NCI-H2227 (cell line): ENCODE measurements at regions not wholly inside any gene's neighbourhood (a gene's known extent, or its start where the extent isn't known, plus 50 kb on each side); places are given as distances from the start of the nearest gene placed in this dataset.

Experiments used
- DNase-seq: peaks from one replicate; lab custom pipeline; 2025; ENCODE audit not compliant: unreplicated experiment; lab: John Stamatoyannopoulos, UW

DNA sequence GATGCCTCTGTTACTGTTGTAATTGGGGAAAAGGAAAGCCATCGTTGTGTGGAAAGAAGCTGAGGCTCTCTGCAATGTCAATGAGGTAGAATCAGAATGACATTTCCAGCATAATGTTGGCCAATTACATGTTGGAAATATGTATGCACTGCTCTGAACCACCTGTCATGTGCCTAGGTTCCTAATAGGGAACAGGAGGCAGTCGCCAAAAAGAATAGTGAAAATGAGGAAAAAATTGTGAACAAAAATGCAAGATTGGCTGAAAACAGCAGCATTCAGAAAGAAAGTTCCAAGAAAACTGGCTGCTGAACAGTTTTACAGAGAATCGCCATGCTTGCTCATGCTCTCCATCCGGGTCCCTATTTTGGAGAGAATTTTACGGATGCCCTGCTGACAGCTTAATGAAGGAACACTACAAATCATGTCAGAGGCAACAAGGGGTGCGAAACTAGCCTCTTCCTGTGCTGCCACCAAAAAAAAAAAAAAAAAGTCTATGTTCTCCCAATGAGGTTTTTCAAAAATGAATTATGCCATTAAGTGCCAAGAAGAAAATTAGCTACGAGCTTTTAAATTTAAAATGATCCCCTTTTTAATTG lies 305.9 kb upstream of the ARRDC4 start:
- no peak for DNase-seq

DNA sequence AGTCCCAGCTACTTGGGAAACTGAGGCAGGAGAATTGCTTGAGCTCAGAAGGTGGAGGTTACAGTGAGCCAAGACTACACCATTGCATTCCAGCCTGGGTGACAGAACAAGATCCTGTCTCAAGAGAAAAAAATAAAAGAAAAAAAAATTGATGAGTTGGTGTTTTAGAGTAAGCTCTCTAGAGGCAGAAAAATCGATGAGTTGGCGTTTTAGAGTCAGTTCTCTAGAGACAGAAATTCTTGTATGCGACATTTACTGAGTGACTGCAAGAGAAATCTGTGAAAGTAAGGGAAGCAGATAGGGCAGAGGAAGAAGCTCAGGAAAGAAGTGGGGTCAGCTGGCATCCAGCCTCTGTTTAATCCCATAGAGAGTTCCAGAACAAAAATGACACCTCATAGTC lies 298.7 kb upstream of the ARRDC4 start:
- no peak for DNase-seq

DNA sequence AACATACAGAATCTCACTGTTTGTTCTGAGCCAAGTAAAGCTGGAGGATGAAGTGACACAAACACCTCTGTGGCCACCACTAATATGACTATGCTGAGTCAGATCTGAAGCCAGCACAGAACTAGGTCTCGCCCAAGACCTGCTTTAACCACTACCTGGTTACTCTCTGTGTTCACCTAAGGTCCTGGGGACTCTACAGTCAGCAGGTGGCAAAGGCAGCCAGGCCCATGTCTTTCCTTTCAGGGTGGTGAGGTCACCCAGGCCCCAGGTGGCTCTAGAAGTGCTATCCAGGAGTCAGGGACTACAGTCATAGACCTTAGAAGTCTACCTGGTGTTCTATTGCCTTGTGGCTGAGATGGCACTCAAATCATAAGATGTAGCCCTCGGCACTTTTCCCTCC lies 287.9 kb upstream of the ARRDC4 start:
- no peak for DNase-seq

DNA sequence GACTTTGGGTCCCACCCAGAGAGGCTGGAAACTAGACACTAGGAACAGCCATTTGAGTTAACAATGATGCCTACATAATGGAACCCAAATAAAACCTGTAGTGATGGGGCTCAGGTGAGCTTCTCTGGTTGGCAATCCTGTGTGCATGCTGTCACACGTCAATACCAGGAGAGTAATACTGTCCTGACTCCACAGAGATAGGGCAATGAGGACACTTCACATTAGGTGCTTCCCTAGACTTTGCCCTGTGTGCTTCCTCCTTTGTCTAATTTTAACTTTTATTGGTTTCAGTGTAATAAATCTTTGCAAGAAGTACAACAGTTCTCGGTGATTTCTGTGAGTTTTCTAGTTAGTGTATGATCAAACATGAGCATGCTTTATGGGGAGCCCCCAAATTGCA lies 281.8 kb upstream of the ARRDC4 start:
- DNase-seq, result no peak

DNA sequence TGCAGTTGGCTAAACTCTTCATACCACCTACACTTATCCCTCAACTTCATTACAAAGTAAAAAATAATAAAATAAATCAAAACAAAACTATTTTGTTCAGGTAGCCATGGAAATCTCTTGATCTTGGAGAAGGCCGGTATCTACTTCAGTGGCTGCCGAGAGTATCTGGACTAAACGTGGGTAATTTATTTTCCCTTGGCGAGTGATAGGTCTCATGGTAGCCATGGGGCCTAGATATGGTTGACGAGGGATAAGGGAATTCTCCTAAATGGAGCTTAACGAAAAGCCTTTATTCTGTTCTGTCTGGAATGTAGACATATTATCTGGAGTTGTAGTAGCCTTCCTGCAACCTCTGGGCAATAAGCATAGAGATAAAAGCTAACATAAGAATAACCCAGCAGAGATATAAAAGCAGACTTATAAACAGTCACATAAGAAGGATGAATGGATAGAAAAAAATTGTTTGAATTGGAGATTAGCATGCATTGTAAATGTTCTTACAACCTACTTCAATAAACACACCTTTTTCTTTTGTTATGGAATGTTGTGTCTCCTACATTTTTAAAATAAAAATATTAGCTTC lies 281.3 kb upstream of the ARRDC4 start:
- DNase-seq, result no peak

DNA sequence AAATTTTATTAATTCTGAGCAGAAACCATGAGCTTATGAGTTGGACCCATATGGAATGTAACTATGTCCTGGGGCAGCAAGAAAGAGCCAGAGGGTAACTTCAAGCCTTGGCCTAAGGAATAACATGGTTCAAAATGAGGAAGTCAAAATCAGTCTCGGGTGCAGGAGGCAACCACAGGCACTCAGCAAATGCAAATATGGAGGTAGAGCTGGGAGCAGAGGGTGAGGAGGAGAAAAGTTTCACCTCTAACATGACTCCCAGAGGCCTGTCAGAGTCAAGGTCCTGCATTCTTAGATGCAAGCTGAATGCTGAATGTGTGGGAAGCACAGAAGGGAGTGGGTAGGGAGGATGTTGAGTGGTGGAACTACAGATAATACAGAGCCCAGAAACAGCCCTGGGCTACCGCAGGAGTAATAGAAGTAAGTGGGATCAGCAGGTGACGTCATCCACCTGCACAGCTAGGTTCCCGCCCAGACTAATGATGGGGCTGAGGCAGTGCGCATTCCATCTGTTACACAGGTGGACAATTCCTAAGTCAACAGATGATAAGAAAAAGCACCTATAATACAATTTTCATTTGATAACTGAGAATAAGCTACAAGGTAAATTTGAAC lies 279.8 kb upstream of the ARRDC4 start:
- no peak for DNase-seq

DNA sequence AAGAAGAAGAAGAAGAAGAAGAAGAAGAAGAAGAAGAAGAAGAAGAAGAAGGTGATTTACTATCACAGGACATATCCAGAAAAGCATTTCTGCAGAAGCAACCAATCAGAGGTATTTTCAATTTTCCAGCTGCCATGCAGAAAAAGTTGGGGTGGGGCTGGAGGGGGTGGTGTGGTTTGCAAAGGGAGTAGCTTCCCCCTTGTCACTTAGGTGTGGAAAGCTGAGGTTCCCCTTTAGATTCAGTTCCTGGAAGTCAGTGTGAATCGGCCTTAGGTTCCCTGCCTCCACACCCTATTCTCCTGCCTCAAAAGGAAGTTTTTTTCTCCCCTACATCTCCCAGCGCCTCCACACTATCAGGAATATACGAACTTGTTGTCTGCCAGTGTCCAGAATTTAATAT lies 276.7 kb upstream of the ARRDC4 start:
- DNase-seq, result no peak

DNA sequence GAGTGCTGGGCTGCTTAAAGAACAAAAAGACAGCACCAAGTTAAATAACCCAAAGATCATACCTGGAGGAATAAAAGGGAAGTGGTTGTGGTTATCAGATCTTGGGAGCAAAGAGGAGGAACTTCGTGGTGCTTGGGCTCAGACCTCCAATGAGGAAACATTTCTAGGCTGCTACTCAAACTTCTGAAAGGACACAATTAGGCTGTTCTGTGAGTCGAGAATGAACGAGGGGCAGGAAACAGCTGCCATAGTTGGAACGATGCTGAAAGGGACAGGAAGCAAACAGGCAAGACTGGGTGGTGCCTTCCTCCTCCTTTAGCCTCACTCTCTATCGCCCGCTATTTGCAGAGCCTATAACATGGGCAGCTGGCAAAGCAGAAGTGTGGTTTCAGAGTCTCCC lies 276.3 kb upstream of the ARRDC4 start:
- DNase-seq, result no peak

DNA sequence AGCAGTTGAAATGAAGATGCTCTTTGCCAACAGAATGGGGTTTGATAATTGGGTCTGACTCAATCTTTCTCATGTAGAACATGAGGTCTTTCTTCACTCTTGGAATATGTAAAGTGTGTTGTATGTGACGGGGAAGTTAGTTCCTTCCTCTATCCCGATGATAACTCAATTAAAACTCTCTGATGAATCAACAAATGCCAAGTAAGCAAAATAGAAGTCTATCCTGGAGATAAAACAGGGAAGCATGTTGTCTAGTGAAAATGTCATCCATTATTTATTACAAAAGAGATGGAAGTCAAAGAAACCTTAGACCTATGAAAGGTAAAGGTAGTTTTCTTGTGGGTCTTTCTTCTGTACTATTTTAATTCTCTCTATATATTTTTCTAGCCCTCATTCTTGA lies 274.2 kb upstream of the ARRDC4 start:
- DNase-seq, result no peak

DNA sequence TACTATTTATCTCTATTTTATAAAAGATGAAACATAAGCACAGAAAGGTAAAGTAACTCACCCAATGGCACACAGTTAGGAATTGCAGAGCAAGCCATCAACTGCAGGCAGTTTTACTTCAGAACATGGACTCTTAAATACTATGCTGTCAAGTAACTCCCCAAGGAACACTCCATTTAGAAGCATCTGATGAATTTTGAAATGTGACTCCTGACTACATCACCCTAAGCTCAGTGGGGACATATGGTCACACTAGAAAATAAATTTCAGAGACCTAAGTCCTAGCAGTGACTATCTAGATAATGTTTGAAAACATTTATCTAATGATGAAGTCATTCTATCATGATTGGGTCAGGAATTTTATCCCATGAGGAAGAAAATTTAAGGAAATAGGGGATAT lies 272.8 kb upstream of the ARRDC4 start:
- no peak for DNase-seq

DNA sequence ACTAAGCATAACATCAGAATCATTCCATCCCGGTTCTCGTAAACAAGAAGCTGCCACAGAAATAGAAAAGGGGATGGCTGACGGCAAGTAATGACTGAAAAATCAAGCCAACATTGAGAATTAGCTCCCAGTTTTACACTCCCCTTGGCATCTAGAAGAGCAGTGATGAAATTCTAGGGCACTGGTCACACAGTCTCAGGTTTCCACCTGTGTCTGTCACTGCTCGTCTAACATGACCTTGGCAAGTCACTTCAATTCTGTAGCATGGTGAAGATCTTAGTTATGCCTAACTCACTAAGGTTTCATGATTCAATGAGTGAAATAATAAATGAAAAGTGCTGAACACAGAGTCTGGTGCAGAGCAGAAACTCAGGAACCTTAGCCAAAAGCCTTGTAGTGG lies 272.3 kb upstream of the ARRDC4 start:
- no peak for DNase-seq

DNA sequence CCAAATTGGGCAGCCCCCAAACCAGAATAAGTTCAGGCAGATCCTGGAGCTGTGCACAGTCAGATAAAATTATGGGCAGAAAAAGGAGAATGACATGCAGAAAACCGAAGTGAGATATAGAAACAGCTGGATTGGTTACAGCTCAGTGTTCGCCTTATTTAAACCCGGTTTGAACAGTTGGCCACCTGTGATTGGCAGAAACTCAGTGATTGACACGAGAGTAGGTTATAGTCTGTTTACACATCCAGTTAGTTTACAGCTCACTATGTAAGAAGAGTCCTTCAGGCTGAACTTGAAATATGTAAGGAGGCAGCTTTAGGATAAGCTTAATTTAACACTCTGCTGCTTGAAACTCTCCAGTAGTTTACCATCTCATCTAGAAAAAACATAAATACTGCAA lies 271.6 kb upstream of the ARRDC4 start:
- DNase-seq, result no peak

DNA sequence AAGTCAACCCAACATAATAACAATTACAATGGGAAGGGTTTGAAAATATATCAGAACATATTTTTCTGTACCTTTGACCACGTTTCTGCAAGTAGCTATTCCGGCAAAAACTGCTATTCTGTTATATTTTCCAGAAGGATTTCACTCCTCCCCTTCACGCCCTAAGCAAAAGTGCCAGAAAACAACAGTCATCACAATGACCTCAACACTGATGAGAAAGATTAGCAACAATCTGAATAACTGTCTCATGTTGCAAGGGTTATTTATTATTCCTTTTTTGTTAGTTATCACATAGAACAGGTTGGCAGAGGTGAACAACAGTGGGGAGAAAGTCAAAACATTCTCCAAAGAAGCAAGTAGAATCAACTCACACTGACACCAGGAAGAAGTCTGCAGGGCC lies 269.4 kb upstream of the ARRDC4 start:
- no peak for DNase-seq

DNA sequence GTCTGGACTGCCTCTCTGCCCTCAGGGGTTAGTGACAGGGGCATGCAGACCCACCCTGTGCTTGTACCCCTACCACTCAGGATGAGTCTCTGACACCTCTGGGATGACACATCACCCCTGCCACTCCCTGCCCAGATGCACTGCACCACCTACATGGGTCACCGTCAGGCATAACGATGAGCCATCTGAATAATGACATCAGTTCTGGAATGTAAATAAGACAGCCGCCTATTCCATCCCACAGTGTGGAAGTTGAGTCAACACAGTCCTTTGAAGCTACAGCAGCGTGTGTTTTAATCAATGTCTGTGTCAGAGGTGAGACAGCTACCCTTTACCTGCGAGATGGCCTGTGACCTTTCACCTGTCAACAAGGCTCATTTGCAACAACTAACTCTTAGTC lies 268.7 kb upstream of the ARRDC4 start:
- DNase-seq, result no peak

DNA sequence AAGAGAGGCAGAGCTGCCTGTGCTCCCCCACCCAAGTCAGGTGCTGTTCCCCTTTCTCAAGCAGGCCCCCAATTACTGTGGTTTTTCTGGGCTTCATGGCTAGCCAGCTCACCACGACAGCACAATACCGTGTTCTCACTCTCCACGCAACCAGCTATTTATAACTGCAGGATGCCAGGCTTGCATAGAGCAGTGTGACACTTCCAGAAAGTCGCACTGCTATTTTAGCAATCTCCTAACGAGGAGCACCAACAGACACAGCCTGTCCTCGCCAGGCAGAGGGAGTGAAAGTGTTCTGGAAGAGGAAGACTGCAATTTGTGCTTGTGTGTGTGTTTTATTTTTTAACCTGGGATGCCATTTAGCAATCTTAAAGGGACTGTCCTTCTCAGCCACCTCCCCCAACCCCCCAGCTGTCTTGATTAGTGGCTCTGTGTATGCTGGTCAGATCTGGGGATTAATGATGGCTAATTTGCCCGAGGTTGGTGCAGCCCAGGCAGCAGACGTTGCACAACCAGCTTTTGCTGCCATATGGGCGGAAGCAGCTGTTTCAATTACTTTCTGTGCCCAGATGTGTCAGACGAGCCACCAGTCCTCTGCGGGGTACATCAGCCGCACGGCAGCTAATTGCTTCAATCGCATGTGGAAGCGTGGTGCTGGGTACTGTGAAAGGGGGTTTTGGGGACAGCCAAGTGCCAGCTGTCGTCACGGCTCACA lies 268.0 kb upstream of the ARRDC4 start:
- peak; percentile 7 for DNase-seq

DNA sequence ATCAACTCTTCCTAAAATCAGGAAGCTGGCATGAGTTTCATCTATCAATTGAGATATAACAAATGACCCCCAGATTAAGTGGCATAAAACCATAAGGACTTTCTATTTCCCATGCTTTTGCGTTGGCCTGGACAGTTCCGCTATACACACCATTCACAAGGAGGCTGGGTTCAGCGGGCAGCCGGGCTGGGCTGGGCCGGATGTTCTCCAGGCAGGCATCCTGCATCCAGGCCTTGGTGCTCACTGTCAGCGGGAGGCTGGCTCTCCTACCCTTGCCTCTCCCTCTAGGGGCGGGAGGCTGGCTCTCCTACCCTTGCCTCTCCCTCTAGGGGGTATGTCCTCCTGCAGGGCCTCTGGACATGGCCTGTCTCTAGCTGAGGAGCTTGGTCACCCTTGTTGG lies 266.0 kb upstream of the ARRDC4 start:
- DNase-seq, result no peak

DNA sequence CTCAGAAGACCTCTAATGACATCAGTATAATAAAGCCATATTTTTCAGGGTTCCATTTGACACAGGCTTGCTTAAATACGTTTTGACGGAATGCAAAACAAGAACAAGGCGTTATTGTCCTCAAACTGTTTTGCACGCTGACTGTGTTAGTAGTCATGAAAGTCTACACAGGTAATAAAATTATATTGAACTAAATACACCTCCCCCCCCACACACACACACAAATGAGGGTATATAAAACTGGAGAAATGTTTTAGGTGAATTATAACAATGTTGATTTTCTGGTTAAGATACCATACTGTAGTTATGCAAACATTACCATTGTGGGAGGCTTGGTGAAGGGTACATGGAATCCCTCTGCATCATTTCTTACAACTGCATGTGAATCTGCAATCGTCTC lies 257.1 kb upstream of the ARRDC4 start:
- DNase-seq, result no peak

DNA sequence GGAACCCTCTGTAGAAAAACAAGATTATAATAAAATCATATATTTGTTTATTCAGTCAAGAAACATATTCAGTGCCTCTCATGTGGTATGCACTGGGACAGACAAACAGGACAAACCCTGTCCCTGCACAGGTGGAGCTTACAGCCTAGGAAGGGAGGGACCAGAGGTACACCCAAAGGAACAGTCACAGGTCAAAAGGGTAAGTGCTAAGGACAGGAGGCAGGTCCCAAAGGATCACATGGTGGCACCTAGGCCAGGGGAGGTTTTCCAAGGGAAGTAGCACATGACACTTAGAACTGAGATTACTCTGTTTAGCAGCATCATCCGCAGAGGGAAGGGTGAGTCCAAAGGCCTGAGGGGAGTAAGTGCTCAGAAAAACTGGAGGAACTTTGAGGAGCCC lies 254.4 kb upstream of the ARRDC4 start:
- no peak for DNase-seq

DNA sequence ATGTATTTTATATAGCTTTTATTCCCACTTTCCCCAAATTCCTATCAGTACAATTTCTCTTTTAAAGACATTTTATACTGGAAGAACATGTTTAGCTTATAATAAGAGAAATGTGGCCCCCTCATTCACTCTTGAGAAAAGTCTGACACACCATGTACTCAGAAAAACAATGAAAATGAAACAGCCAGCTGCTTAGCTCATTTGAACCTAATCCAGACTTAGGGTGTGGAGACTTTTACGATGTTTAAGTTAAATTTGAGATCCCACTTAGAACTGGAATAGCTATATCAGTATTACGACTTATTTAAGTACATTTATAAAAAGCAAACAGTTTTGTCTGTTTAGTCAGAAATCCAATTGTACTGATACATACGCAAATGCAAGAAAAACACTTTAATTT lies 252.3 kb upstream of the ARRDC4 start:
- no peak for DNase-seq

DNA sequence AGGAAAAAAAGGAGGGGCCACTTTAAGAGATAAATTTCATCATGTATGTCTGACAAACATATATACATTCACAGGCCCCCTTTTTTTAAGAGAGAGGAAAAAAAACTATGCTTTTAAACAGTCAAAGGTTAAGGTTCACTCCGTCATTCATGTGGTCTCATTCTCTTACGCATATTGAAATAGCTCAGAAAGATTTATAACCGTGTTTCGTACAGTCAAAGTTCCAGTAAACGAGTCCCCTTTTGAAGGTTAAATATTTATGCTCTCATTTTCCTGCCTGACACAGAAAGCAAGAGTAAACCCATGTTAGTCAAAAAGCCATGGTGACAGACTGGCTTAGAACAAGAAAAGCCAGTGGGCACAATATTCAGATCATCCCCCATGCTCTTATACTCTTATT lies 248.0 kb upstream of the ARRDC4 start:
- DNase-seq, result no peak

DNA sequence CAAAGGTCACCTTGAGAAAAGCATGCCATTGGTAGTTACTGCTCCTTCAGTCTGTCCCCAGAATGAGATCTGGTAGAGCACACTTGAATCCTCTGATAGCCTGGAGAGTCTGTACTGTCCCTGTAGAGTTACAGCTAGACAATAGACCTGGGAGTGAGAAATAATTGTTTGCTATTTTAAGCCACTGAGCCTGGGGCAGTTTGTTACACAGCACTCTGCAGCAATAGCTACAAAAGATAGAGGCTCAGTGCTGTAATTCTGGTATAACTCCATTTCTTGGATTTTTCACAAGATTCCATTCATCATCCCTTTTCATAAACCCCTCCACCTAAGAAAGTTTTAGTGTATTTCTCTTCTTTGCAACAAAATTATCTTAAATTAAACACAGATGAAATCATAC lies 242.7 kb upstream of the ARRDC4 start:
- DNase-seq, result no peak

DNA sequence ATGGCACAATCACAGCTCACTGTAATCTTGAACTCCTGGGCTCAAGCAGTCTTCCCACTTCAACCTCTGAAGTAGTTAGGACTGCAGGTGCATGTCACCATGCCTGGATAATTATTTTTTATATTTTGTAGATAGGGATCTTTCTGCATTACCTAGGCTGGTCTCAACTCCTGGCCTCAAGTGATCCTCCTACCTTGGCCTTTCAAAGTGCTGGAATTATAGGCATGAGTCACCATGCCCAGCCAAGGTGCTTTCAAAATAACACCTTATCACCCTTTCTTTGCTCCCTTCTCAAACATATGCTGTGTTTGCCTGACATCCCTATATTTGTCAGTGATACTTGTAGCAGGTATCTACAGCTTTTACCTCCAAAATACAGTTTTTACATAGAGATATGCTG lies 242.0 kb upstream of the ARRDC4 start:
- DNase-seq, result no peak
